ENCODE measurements at regions not wholly inside any gene's neighbourhood (a gene's known extent, or its start where the extent isn't known, plus 50 kb on each side); places are given as distances from the start of the nearest gene placed in this dataset.

DNA sequence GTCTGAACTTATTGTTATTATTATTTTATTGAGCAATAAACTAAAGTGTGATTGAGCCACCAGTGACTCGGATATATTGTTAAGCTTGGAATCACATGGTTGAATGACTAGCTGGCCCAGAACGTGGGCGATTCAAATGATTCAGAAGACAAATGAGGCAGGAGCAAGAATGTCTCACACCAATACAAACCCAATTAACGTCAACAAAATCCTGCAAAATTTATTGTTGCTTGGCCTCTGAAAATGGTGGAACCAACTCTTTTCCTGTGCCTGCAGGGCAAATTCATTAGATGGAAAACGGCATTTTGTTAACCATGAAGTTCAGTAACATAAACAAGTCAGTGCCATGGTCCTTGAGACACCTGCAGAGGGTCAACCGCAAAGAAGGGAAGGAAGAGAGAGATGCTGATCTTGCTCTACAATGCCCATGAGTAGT lies 482.0 kb downstream of the SETD4 start:
- no peak overlapping the region for H3K4me2 ChIP-seq (ENCODE audit: low read length)
- no peaks in the 10 kb centered on the region for H3K4me1 ChIP-seq (ENCODE audit: insufficient read depth, low read length, poor library complexity, severe bottlenecking)
- DNase-seq (ENCODE audit: low spot score), result no peak
- TF ChIP-seq EZH2phosphoT487 (IDR thresholded peaks at IDR 0.05; ENCODE audit: borderline replicate concordance, low read depth, low read length) (no peak), CTCF (conservative IDR thresholded peaks at IDR 0.05; ENCODE audit: low read length) (no peak)
- no peaks in the 10 kb centered on the region for H3K9me3 ChIP-seq (ENCODE audit: low read length)
- no peak overlapping the region for H3K27ac ChIP-seq (ENCODE audit: low read depth, low read length, poor library complexity, severe bottlenecking)
- no peaks in the 10 kb centered on the region for H3K36me3 ChIP-seq (ENCODE audit: insufficient read depth, low read length)
- ChIA-PET CTCF (ENCODE audit: unreplicated experiment) (no interaction called here), POLR2A (interaction anchor here (1.3 kb wide), 1 partner anchor 11 kb away, joined by 3 read pairs; no protein-coding TSS in a partner anchor)
- H3K9me2 ChIP-seq (ENCODE audit: insufficient read depth, low read length), result no peaks in the 10 kb centered on the region
- H3K4me3 ChIP-seq (ENCODE audit: low read depth, low read length, poor library complexity, severe bottlenecking), result no peak overlapping the region
- BruUV-seq (replicated peaks), result no TSS peak
- H3K79me2 ChIP-seq (ENCODE audit: insufficient read depth, low read depth, low read length), result no peaks in the 10 kb centered on the region
- H4K20me1 ChIP-seq (ENCODE audit: insufficient read depth, low read length), result no peaks in the 10 kb centered on the region
- H2AFZ ChIP-seq (ENCODE audit: low read length), result no peak overlapping the region
- intact Hi-C loops (cut with micrococcal nuclease; ENCODE audit: unreplicated experiment), result no loop called here

GRCh38 chr21:35575280-35575915 lies 484.9 kb downstream of the SETD4 start:
- ChIA-PET POLR2A (no interaction called here), CTCF (ENCODE audit: unreplicated experiment) (no interaction called here)
- no peak for TF ChIP-seq EZH2phosphoT487 (IDR thresholded peaks at IDR 0.05; ENCODE audit: borderline replicate concordance, low read depth, low read length)
- no TSS peak for BruUV-seq (replicated peaks)
- Histone ChIP-seq H3K79me2 (ENCODE audit: insufficient read depth, low read depth, low read length) (no peaks in the 10 kb centered on the region), H3K9me3 (ENCODE audit: low read length) (no peaks in the 10 kb centered on the region), H3K36me3 (ENCODE audit: insufficient read depth, low read length) (no peaks in the 10 kb centered on the region), H2AFZ (ENCODE audit: low read length) (no peak overlapping the region), H4K20me1 (ENCODE audit: insufficient read depth, low read length) (no peaks in the 10 kb centered on the region), H3K4me2 (ENCODE audit: low read length) (no peak overlapping the region), H3K27ac (ENCODE audit: low read depth, low read length, poor library complexity, severe bottlenecking) (no peak overlapping the region), H3K4me3 (ENCODE audit: low read depth, low read length, poor library complexity, severe bottlenecking) (no peak overlapping the region), H3K4me1 (ENCODE audit: insufficient read depth, low read length, poor library complexity, severe bottlenecking) (no peaks in the 10 kb centered on the region), H3K9me2 (ENCODE audit: insufficient read depth, low read length) (no peaks in the 10 kb centered on the region)
- intact Hi-C loops (cut with micrococcal nuclease; ENCODE audit: unreplicated experiment), result no loop called here
- DNase-seq (ENCODE audit: low spot score), result no peak

DNA sequence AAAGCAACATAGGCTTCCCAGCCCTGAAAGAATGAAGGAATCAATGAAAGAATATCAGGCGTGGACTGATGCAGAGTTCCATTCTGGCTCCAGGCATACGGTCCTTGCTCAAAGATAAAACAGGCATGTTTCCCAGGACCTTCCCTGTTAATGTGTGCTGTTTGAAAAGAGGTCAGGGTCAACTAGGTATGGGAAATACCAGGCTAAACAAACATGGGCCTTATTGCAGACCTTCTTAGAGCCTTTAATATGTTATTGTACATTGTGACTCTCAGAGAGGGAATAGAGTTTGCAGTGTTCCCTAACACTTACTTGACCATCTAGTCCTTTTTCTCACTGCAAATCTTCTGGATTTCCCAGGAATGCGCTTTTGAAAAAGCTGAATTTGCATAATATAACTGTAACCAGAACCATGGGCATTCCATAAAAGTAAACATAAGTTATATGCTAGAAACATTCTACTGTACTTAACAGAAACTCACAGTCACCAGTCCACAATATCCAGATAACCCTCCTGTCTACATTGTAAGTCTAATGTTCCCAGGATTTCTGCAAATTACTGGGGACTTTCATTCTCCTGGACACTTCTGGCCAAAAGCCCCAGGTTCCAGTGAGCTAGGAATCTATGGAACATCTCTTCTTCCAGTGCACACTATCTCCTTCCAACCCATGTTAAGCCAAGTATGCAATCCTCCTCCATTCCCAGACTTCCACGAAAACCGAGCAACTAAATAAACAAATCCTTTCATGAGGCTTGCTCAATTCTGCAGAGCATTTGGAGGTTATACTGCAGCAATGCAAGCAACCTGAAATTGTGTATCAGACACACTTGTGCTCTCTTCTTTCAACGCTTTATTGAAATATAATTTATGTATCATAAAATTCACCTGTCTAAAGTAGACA lies 486.6 kb downstream of the SETD4 start:
- Histone ChIP-seq H3K9me2 (ENCODE audit: insufficient read depth, low read length) (no peaks in the 10 kb centered on the region), H3K4me1 (ENCODE audit: insufficient read depth, low read length, poor library complexity, severe bottlenecking) (no peaks in the 10 kb centered on the region), H3K4me2 (ENCODE audit: low read length) (no peak overlapping the region), H4K20me1 (ENCODE audit: insufficient read depth, low read length) (no peaks in the 10 kb centered on the region), H3K9me3 (ENCODE audit: low read length) (no peaks in the 10 kb centered on the region), H2AFZ (ENCODE audit: low read length) (no peak overlapping the region), H3K27ac (ENCODE audit: low read depth, low read length, poor library complexity, severe bottlenecking) (no peak overlapping the region), H3K79me2 (ENCODE audit: insufficient read depth, low read depth, low read length) (no peaks in the 10 kb centered on the region), H3K4me3 (ENCODE audit: low read depth, low read length, poor library complexity, severe bottlenecking) (no peak overlapping the region), H3K36me3 (ENCODE audit: insufficient read depth, low read length) (no peaks in the 10 kb centered on the region)
- no peak for TF ChIP-seq EZH2phosphoT487 (IDR thresholded peaks at IDR 0.05; ENCODE audit: borderline replicate concordance, low read depth, low read length)
- TF ChIP-seq CTCF (conservative IDR thresholded peaks at IDR 0.05; ENCODE audit: low read length), result no peak
- no peak for DNase-seq (ENCODE audit: low spot score)
- CTCF ChIA-PET (ENCODE audit: unreplicated experiment), result no interaction called here
- no TSS peak for BruUV-seq (replicated peaks)
- POLR2A ChIA-PET, result no interaction called here
- intact Hi-C loops (cut with micrococcal nuclease; ENCODE audit: unreplicated experiment), result no loop called here

Data from OCI-LY7 (cell line).